OCI-LY1 (cell line): ENCODE measurements at regions not wholly inside any gene's neighbourhood (a gene's known extent, or its start where the extent isn't known, plus 50 kb on each side); places are given as distances from the start of the nearest gene placed in this dataset.

ENCODE experiments used
- CTCF ChIP-seq: fragments of 200-600 bp; sonication (generic), shearing (Covaris generic); IDR thresholded peaks from 2 replicates; pipeline ENCODE4 v1.5.1; 2017; ENCODE audit warnings: mild to moderate bottlenecking, antibody characterized with exemption, low read length, moderate library complexity, mixed read lengths
- EZH2 ChIP-seq: fragments of 200-600 bp; sonication (generic), shearing (Covaris generic); IDR thresholded peaks from 2 replicates; pipeline ENCODE4 v1.8.0; 2017; ENCODE audit warnings: borderline replicate concordance, mixed run types, mild to moderate bottlenecking, antibody characterized with exemption, low read length, moderate library complexity, mixed read lengths

- TF ChIP-seq CTCF (no peak), EZH2 (no peak)
These were observed 105.2 kb upstream of the TAF1B start for GRCh38 chr2:9738062-9738461.
